NCI-H345 (cell line): ENCODE measurements at regions not wholly inside any gene's neighbourhood (a gene's known extent, or its start where the extent isn't known, plus 50 kb on each side); places are given as distances from the start of the nearest gene placed in this dataset.

Experiments
- DNase-seq: peaks from one replicate; lab custom pipeline; 2025; lab: John Stamatoyannopoulos, UW

GRCh38 chr18:45312555-45313126, 302.6 kb upstream of the SLC14A2 start:
- DNase-seq, result no peak

GRCh38 chr18:45316127-45316526, 299.1 kb upstream of the SLC14A2 start:
- DNase-seq, result no peak

- peak; percentile 71 for DNase-seq
Measured at GRCh38 chr18:45317948-45318640, 297.2 kb upstream of the SLC14A2 start.

DNA sequence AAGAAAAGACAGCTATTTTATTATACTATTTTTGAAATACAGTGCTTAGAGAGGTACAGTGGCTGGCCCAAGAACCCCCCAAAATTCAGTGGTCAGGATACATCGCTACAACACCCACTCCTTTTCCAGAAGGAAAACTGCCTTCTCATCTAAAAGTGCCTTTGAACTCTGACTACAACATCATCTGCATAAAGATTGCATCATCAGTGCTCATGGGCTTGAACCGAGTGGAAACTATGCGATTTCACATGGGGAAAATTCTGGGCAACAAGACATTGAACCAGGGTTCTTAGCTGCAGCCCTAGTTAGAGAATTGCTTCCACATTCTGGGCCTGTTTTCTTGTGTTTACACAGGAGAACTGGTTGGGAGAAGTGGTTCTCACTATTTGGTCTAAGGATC, 294.6 kb upstream of the SLC14A2 start:
- no peak for DNase-seq

GRCh38 chr18:45321520-45321919, 293.8 kb upstream of the SLC14A2 start:
- peak; percentile 19 for DNase-seq

- DNase-seq, result no peak
Measured at GRCh38 chr18:45322343-45322742, 292.9 kb upstream of the SLC14A2 start.

DNA sequence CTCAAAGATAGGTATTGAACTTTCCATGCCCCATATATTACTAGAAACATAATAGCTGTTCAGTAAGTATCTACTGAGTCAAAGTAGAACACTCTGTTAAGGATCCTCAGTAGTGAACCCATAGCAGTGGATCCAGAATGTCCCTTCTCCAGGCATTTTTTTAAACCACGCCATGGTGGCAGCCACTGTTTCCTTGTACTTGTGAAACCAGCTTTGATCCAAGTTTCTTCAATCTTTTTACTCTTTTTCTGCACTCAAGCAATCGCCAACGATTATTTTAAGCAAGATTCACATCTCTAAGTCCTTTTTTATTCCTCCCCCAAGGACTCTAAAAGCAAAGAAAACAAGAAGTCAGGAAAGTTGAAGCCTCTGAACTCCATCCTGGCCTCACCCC, 291.2 kb upstream of the SLC14A2 start:
- no peak for DNase-seq

DNA sequence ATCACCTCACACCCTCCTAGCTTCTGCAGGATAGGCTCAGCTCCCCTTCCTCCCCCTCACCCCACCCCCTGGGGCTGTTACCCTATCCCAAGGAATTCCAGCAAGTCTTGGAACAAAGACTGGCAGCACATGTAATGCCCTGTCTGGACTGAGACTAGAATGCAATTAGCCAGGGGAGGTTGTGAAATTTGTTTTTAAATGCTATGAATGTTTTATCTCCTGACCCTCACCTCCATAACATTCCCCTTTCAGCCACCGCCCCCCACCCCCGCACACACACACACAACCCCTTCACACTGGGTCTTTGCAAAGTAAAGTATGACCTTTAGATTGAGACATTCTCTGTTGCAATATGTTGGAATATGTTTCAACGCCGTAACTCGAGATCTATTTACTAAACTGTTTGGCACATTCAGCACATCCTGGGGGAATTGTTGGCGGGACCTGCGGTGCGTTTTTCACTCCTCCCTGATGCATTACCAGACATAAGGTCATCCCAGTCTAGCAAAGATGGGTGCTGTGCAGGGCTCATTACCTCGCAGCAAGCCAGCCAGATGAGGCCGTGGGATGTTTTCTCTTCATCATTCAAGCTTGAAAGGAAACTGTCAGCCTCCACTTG, 290.7 kb upstream of the SLC14A2 start:
- DNase-seq, result peak; percentile 53

DNA sequence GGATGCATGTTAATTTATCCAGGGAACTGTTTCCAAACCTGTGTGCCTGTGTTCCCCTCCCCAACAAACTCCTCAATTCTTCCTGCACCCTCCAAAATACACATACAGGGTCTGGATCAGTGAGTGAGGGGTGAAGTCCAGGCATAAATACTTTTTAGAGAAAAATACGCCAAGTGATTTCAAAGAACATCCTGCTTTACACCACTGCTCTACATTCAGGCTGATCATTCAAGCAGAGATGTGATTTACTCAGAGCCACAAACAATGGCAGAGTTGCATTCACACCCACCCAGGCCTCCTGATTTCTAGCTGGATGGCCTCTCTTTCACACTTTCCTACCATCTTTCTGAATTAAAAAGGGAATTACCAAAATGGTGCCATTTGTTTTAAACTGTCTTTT, 289.5 kb upstream of the SLC14A2 start:
- no peak for DNase-seq

DNA sequence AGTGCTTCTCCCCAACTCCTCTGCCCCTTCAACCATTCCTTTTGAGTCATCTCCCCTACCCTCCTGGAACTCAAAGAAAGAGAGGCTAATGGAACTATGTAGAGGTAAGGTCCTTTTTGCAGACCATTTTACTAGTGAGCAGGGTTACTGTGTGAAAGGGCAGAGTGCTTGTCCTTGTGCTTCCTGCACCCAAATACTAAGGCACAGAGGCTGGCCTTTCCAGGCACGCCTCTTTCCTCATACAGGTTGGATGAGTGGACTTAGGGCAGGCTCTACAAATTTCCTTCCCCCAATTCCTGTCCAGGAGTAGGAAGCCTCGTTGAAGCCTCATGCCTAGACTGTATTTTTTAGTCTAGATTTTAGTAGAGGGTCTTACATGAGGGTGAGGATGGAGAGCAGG, 288.8 kb upstream of the SLC14A2 start:
- DNase-seq, result no peak

- DNase-seq, result no peak
Measured at GRCh38 chr18:45328296-45328695, 287.0 kb upstream of the SLC14A2 start.

GRCh38 chr18:45328811-45329210, 286.5 kb upstream of the SLC14A2 start:
- no peak for DNase-seq

- DNase-seq, result no peak
Measured at GRCh38 chr18:45329316-45329715, 286.0 kb upstream of the SLC14A2 start.

DNA sequence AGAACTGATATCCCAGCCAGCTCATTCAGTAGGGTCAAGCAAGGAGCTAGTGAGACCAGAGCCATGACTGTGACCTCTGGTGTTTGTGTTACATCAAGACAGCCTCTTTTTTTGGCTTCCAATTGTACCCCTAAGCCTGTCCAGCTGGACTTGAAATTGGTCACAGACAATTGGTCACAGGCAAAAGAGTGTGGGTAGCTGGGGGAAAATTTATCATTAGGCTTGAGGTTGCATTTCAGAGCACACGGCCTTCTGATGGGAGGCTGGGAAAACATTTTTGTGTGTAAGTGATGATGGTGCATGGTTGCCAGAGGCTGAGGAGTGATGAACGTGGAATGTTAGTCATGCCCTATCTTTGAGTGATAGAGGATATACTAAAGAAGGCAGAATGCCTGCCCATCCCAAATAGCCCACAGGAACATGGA, 285.1 kb upstream of the SLC14A2 start:
- DNase-seq, result no peak

DNA sequence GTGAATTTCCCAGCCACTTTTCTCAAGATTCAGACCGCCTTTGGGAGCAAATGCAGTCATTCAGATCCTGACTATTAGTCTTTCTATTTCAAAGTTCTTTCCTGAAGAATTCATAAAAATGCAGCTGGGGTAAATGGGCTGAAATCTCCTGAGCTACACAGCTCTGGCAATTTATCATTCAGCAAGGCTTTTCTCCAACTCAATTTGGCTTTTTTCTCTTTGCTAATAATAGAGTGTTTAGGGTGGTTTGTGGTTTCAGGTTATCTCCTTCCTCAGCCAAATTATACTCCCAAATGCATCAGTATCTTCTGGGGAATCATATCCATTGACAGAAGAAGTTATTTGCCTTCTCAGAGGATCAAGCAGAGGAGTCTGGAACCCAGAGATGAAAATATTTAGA, 282.4 kb upstream of the SLC14A2 start:
- no peak for DNase-seq

GRCh38 chr18:45334191-45334590, 281.1 kb upstream of the SLC14A2 start:
- no peak for DNase-seq

DNA sequence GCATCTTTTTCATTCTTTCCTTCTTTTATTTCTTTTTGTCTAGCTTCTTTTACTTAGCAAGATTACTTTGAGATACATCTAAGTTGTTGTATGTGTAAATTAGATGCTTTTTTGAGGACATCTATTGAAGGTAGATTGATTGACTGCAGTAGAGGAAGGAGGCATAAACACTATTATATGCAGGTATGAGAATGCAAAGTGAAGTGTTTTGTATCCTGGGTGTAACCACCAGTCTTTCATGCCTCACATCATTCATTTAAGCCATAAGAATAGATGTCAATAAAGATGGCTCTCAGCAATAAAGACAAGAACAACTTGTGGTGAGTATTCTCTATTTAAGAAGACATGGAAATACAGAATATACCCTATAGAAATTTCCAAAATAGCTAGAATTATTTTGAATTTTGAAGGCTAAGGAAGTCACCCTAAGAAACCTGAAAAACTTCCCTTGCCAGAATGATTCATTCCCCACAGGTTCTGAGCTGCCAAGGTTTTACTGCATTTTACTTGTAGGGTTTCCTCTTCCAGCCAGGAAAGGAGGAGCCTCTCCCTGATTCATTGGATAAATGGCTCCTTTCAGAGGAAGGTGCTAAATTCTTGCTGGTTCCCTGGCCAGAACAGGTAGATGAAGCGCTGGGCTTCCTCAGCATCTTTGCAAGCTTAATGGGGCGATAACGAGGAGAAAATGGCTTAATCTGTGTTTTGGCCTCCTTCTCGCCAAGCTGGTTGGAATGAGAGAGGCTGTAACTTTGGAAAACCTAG, 279.8 kb upstream of the SLC14A2 start:
- no peak for DNase-seq

DNA sequence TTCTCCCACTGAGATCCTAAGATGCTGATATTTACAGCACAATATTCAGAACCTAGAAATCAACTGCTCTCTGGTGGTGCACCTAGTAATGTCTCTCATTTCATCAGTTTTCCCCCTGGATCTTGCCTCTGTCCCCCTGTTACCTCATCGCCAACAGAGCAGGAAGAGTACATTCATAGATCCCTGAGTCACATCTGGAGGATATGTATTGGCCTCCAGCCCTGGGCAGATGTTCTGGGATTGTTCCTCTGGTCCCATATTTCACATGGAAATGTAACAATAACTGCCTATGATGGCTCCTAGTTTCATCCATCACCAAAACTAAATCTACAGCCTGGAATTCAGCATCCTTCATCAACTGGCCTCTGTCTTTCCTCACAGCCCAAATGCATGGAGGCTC, 278.8 kb upstream of the SLC14A2 start:
- DNase-seq, result no peak

GRCh38 chr18:45337477-45337876, 277.8 kb upstream of the SLC14A2 start:
- no peak for DNase-seq

DNA sequence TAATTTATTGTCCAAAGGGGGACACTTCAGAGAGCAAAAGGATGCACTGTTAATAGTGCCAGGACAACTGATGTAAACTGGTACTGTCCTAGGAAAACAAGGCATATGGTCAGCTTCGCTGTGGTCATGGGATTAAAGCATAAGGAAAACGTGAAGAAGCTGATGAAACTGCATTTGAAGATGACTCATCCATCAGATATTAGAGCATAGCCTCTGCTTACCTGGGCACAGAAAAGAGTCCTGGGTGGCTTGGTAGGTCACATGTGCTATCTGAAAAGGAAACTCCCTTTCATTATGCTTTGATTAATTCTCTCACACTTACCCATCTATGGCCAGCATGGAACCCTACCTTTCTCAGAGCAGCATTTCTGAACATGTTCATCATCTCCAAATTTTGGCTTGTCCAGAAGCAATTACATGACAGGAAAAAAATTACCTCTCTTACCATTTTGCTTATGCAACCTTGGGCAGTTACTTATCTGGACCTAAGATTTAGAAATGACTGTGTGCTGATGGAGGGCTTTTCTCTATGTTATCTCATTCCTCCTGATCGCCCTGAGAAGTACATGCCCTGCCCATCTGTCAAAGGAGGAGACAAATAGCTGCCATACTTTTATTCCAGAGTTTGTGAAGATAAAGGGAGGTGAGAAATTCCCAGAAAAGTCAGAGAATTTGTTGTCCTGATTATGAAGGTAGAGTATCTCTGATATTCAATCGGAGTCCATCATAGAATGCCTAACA, 275.3 kb upstream of the SLC14A2 start:
- DNase-seq, result no peak

GRCh38 chr18:45340884-45341283, 274.4 kb upstream of the SLC14A2 start:
- no peak for DNase-seq

GRCh38 chr18:45341454-45341853, 273.8 kb upstream of the SLC14A2 start:
- no peak for DNase-seq
